ENCODE measurements at regions not wholly inside any gene's neighbourhood (a gene's known extent, or its start where the extent isn't known, plus 50 kb on each side); places are given as distances from the start of the nearest gene placed in this dataset.

DNA sequence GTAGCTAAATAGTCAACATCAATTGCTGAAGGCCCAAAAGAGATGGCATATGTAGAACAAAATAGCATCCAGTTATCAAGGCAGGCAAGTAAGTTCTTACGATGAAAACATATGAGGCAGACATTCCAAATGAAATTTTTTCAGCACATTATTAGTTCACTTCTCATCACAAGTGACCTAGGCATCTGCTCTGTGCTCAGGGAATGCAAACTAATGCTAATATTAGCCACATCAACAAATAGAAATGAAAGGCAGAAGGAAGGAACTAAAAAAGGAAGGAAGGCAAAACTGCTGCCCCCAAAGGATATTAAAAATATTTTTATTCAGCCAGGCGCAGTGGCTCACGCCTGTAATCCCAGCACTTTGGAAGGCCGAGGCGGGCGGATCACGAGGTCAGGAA, 51.2 kb upstream of the ROCK1 start:
- no peak for DNase-seq (ENCODE audit: low read depth, low spot score)
- H3K27ac ChIP-seq, result no peak overlapping the region

DNA sequence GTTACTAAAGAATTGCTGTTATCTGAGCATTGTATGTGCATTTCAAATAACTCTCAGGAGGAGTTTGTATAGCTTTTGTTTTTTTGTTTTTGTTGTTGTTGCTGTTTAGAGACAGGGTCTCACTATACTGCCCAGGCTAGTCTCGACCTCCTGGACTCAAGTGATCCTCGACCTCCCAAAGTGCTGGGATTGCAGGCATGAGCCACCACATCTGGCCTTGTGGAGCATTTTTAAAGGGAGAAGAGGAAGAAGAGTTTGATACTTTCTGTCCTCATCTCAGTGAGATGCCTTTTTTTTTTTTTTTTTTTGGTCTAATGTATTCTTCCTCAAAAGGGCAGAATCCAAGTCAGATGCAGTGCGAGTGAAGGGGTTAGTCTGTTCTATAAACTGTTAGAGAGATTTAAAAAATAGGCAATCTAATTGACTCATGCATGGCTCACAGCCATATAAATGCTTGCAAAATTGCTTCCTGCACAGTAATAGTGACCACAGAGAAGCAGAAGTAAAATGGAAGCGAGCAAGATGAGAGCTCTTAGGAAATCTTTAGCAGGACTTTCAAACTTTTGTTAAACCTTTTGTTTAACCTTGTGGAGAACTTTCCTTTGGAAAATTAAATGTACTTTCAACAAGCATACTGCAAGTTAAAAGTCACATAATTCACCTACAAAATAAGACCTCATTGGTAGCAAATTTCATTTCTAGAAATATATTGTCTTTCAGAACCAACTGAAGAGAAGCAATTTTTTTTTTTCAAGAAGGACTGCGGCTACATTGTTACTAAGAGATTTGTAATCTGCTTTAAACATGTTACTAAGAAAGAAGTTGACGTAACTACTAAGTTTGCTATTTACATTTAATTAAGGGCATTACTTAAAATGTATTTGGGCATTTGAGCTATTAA, 52.3 kb upstream of the ROCK1 start:
- DNase-seq (ENCODE audit: low read depth, low spot score), result peak; percentile 26
- H3K27ac ChIP-seq, result peak overlapping the region; percentile 60

DNA sequence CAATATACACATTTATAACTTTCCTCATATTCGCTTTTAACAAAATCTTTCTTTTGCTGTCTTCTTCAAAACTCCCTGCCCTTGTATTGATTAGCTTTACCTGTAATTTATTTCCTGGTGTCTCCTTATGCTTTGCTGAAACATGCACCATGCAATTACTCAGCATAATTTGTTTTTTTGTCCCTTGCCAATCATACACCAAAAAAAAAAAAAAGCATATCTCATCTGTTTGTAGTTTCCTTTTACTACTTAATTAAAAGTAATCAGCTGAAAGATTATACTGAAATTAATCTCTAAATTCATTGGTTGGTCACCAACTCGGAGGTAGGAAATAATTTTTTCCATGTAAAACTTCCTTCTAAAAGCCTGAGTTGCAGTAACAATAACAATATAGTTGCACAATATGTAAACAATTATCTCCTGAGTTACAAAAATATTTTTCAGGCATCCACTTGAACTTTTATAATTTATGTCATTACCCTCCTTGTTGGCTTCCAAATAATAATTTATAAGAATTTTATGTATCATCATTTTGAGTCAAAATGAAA, 53.0 kb upstream of the ROCK1 start:
- H3K27ac ChIP-seq, result peak overlapping the region; percentile 60

DNA sequence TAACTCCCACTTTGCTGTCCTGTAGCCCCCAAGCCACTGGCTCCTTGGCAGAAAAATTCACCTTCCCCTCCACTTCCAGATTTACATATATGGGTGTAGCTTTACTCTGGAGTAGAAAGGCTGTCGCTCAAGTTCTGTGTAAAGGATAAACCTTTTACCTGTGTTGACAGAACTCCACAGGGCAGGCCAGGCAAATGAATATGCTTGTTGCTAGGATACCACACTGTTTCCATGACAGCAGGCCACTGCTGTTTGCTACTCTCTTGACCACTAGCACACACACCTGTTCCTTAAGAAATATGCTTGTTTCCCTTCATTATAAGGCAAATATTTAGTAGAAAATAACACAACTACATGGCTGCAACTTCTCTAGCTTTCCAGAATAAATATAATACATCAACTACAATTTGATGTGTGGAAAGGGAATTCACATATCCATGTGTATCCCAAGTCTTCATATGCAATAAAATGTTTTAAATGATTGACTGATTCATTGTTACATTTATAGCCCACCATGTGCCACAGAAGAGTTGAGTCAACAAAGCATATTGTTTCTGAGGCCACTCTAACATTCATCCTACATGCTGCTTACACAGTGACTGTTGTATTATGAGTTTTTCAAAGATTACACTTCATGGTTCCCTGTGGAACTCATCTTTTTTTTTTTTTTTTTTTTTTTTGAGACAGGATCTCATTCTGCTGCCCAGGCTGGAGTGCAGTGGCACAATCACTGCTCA, 56.2 kb upstream of the ROCK1 start:
- peak; percentile 33 for DNase-seq (ENCODE audit: low read depth, low spot score)
- no peak overlapping the region for H3K27ac ChIP-seq

More for the DNA sequence above, 53.0 kb upstream of the ROCK1 start:
- no peak for DNase-seq (ENCODE audit: low read depth, low spot score)

DNA sequence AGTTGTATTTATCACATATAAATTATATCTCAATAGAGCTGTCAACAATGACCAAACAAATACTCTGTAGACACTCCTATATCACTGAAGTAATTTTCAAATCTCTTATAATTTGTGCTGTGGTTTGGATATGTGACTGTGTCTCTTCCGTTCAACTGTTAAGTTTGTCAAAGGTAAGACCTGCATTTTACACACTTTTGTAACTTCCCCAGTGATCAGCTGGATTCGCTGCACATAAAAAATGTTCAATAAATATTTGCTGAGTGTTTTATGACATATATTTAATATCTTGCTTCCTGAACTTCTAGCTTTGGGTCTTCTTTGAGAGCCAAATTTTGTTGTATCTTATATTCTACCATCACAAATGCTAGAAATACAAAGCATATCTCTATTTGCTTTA, 57.3 kb upstream of the ROCK1 start:
- DNase-seq (ENCODE audit: low read depth, low spot score), result no peak
- H3K27ac ChIP-seq, result no peak overlapping the region

DNA sequence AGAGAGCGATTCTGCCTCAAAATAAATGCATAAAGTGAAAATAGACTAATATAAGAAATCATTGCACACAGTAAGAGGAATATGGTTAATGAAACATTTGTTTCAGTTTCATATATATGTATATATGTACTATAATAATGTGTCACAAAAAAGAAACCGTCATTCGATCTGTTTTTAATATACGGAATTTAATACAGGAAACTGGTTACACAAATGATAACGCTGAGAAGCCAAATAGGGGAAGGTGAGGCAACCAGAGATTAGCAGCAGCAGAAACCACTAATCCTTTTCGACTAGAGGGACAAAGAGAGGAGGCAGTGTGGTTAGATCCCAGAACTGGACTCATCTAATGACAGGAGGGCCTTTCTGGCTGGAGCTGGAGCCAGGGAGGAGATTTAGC, 64.2 kb upstream of the GREB1L start:
- H3K27ac ChIP-seq, result no peak overlapping the region
- DNase-seq (ENCODE audit: low read depth, low spot score), result no peak

DNA sequence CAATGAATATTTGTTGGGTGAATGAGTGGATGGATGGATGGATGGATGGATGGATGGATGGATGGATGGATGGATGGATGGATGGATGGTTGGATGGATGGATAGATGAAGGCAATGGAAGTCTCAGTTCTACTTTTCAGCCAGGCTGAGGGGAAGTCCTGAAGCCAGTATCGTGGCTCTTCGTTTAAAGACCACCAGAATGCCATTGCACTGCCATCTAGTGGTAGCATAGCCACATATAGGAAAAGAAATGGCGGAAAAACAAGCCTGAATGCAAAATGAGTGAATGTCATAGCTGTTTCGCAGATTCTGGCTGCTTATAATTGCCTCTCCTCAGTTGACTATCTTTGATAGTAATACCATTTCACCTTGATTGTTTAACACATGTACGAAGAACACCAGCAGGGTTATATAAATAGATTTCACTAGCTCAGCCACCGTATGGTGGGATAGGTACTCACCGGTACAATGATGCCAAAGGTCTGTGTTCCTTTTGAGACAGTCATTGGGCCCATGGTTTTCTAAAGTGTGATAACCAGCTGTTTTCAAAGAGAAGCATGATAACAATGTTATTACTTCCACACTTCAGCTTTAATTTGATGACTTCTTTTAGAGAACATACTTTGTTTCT, 62.3 kb upstream of the GREB1L start:
- no peak overlapping the region for H3K27ac ChIP-seq
- DNase-seq (ENCODE audit: low read depth, low spot score), result no peak

DNA sequence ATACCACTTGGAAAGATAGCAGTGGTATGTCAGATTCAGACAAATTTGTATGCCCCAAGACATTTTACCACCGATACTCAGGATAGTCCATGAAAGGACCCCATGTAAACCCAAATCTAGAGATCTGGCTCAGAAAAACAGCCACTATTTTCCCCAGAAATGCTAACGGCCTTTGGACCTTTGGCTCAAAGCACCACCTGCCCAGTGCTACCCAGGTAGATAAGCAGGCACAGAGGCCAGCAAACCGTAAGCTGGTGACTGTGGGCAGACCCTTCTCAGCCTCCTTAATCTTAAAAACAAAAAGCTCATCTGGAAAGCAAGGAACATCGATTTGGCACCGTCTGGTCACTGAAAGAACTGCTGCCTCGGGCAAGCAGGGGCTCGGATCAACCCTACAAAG, 61.4 kb upstream of the GREB1L start:
- DNase-seq (ENCODE audit: low read depth, low spot score), result no peak
- H3K27ac ChIP-seq, result no peak overlapping the region

DNA sequence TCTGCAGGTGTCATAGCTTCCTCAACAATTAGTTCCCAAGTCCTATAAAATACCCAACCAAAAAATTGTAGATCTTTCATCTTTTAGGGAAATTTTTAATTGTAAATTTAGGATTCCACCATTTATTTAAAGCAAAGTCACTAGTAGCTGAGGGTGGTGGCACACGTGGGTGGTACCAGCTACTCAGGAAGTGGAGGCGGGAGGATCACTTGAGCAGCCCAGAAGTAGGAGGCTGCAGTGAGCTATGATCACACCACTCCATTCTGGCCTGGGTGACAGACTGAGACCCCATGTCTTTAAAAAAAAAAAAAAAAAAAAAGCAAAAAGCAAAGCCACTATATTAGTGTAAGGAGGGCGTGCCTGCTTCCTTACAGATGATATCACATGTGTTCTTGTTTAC, 60.3 kb upstream of the GREB1L start:
- H3K27ac ChIP-seq, result no peak overlapping the region
- DNase-seq (ENCODE audit: low read depth, low spot score), result no peak

DNA sequence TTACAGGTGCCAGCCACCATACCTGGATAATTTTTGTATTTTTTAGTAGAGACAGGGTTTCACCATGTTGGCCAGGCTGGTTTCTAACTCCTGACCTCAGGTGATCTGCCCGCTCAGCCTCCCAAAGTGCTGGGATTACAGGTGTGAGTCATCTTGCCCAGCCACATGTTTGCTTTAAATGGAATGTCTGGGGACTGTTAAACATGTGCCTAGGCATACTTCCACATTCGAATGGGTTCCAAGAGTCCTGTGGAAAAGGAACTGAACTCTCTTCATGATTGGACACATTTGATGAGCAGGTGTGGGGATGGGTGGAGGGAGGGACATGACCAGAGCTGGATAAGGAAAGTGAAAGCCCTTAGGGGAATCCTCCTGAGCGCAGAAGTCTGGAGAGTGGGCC, 58.4 kb upstream of the GREB1L start:
- H3K27ac ChIP-seq, result no peak overlapping the region
- no peak for DNase-seq (ENCODE audit: low read depth, low spot score)

DNA sequence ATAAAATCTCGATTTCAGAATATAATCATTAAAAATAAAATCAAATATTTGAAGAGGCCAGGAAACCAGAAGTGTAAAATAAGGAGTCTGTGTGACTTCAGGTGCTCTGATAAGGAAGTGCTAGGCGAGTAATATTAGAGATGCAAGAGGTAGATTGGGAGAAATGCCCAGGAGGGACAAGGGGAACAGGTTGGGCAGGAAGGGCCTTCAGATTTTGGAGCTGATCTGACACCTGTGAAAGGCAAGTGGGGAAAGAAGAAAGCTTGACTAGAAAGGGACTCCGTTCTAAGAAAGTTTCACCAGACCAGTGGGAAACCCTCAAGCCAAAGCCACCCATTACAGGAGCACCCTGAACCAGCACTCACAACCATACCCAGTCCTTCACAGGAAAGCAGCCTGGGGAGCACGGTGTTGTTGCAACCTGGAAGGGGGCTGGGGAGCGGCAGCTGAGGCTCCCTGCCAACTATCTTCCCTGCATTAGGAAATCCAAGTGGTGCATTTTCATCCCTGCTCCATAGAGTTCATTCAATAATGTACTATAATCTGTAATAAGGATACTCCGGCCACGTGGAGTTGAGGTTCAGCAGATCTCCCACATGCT, 57.5 kb upstream of the GREB1L start:
- H3K27ac ChIP-seq, result no peak overlapping the region
- no peak for DNase-seq (ENCODE audit: low read depth, low spot score)

DNA sequence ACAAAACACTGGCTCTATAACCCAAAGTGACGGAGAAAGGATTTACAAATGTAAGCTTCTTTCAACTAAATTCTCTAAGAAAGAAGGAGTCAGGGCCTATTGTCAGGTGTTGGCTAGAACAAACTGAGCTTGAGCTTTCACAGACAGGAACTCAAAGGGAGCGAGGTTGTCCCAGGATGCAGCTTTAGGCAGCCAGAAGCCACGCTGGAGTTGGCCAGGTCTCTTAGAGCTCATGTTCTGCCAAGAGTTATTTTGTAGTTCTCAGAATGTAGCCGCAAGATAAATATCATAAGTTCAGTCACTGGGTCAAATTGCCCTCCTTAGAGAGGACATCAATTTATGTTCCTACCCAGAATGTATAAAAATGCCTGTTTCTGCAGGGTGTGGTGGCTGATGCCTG, 54.1 kb upstream of the GREB1L start:
- H3K27ac ChIP-seq, result no peak overlapping the region

DNA sequence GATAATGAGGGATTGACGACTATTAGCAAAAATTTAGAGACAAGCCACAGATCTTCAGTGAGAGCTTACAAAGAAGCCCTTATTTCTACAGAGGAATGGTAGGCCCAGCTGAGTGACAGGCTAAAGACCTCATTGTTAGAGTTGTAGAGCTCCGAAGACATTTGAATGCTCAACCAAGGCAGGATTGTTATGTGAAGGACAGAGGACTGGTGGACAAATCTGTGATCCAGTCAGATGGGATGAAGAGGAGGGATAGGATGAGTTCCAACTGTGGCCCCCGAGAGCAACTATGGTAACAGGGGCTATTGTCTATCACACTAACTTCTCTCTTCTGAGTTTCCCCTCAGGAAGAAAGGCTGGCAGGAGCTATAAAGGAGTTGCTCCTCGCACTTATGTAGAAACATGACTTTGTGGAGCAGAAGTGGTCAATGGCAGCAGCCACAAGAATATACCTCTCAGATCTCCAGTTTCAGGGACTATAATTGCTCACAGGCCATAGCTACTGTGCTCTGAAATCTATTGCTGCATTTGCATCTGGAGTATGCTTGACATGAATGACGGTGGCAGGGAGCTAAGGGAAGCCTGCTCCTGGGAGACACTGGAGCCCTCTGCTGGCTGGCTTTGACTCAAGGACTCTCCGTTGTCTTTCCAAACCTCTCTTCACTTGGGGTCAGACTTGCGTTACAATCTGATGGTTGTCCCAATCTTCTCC, 50.3 kb upstream of the GREB1L start:
- DNase-seq (ENCODE audit: low read depth, low spot score), result no peak
- no peak overlapping the region for H3K27ac ChIP-seq

More for the DNA sequence above, 54.1 kb upstream of the GREB1L start:
- DNase-seq (ENCODE audit: low read depth, low spot score), result no peak
